IMR-90 (cell line): ENCODE measurements at regions not wholly inside any gene's neighbourhood (a gene's known extent, or its start where the extent isn't known, plus 50 kb on each side); places are given as distances from the start of the nearest gene placed in this dataset.

Experiments
- ATAC-seq: fragments of 200-7000 bp; cut with Tn5 transposase; 2 replicates; pipeline ENCODE4 v1.9.1; 2020; ENCODE audit warnings: low read depth, mild to moderate bottlenecking, moderate library complexity
- BruUV-seq: library from RNA; stranded (reverse); fragments of 400-500 nt; replicated peaks from 2 replicates; lab custom pipeline; 2021; lab: Mats Ljungman, UMichigan
- CTCF ChIA-PET: fragments of 300-600 bp; formaldehyde crosslinking; extraction: SDS; loops from one replicate; lab custom pipeline; 2021; ENCODE audit warnings: antibody characterized with exemption; lab: Yijun Ruan, JAX
- POLR2A ChIA-PET: fragments of 300-600 bp; sonication (Branson Sonifier 250); formaldehyde crosslinking; loops from one replicate; lab custom pipeline; 2022; ENCODE audit warnings: antibody characterized with exemption; ENCODE audit not compliant: unreplicated experiment; lab: Charles Lee
- DNase-seq: peaks from one replicate; pipeline ENCODE4 v3.0.0; 2013
- H2AFZ ChIP-seq: replicated peaks from 2 replicates; pipeline ENCODE3; 2013; ENCODE audit warnings: low read length, mild to moderate bottlenecking; ENCODE audit not compliant: poor library complexity
- H2AK5ac ChIP-seq: 2 replicates; pipeline ENCODE4 v1.6.1; 2013; ENCODE audit warnings: low read depth, low read length, inconsistent platforms
- H2AK9ac ChIP-seq: replicated peaks from 2 replicates; pipeline ENCODE3; 2013; ENCODE audit warnings: mild to moderate bottlenecking, low read depth, low read length, moderate library complexity; ENCODE audit not compliant: poor library complexity
- H2BK120ac ChIP-seq: 2 replicates; pipeline ENCODE4 v1.6.1; 2013; ENCODE audit warnings: low read depth, low read length, inconsistent platforms
- H2BK15ac ChIP-seq: 3 replicates; pipeline ENCODE4 v1.6.1; 2013; ENCODE audit warnings: low read depth, low read length, inconsistent platforms
- H2BK20ac ChIP-seq: 2 replicates; pipeline ENCODE4 v1.6.1; 2013; ENCODE audit warnings: low read depth, mild to moderate bottlenecking, inconsistent platforms, low read length, moderate library complexity
- H2BK5ac ChIP-seq: 2 replicates; pipeline ENCODE4 v1.6.1; 2013; ENCODE audit warnings: mild to moderate bottlenecking, low read depth, low read length, inconsistent platforms; ENCODE audit not compliant: poor library complexity, severe bottlenecking
- H3K14ac ChIP-seq: replicated peaks from 2 replicates; pipeline ENCODE4 v1.6.1; 2013; ENCODE audit warnings: low read depth, low read length, inconsistent platforms
- H3K18ac ChIP-seq: 2 replicates; pipeline ENCODE4 v1.6.1; 2013; ENCODE audit warnings: low read depth, low read length, control low read depth
- H3K23ac ChIP-seq: 2 replicates; pipeline ENCODE4 v1.6.1; 2013; ENCODE audit warnings: low read depth, low read length, inconsistent platforms
- H3K27ac ChIP-seq: 2 replicates; pipeline ENCODE4 v1.5.1; 2013; ENCODE audit warnings: mild to moderate bottlenecking, control low read depth, low read length; ENCODE audit not compliant: insufficient read depth
- H3K27me3 ChIP-seq: 2 replicates; pipeline ENCODE4 v1.6.1; 2013; ENCODE audit warnings: low read length; ENCODE audit not compliant: control insufficient read depth, insufficient read depth
- H3K36me3 ChIP-seq: 2 replicates; pipeline ENCODE4 v1.6.1; 2013; ENCODE audit warnings: low read length, mixed read lengths; ENCODE audit not compliant: control insufficient read depth, insufficient read depth
- H3K4ac ChIP-seq: 2 replicates; pipeline ENCODE4 v1.6.1; 2013; ENCODE audit warnings: low read depth, low read length, inconsistent platforms
- H3K4me1 ChIP-seq: 2 replicates; pipeline ENCODE4 v1.6.1; 2013; ENCODE audit warnings: low read length, mixed read lengths; ENCODE audit not compliant: control insufficient read depth, insufficient read depth
- H3K4me2 ChIP-seq: 2 replicates; pipeline ENCODE4 v1.6.1; 2013; ENCODE audit warnings: low read depth, mild to moderate bottlenecking, control low read depth, low read length, moderate library complexity
- H3K4me3 ChIP-seq: 2 replicates; pipeline ENCODE4 v1.5.1; 2013; ENCODE audit warnings: low read depth, mild to moderate bottlenecking, control low read depth, low read length, moderate library complexity; ENCODE audit not compliant: insufficient read depth
- H3K56ac ChIP-seq: 2 replicates; pipeline ENCODE4 v1.6.1; 2013; ENCODE audit warnings: low read length, inconsistent platforms; ENCODE audit not compliant: insufficient read depth; ENCODE audit errors: extremely low read depth
- H3K79me1 ChIP-seq, 2 experiments: 2 replicates each; pipeline ENCODE4 v1.6.1; 2013; ENCODE audit warnings: low read length in 2 of 2, inconsistent platforms in 1 of 2, low read depth in 1 of 2
- H3K9ac ChIP-seq: 2 replicates; pipeline ENCODE4 v1.6.1; 2013; ENCODE audit warnings: low read depth, low read length, control low read depth
- H3K9me1 ChIP-seq: 2 replicates; pipeline ENCODE4 v1.6.1; 2013; ENCODE audit warnings: low read length, inconsistent platforms; ENCODE audit not compliant: insufficient read depth
- H3K9me3 ChIP-seq: 2 replicates; pipeline ENCODE4 v1.6.1; 2013; ENCODE audit warnings: low read length; ENCODE audit not compliant: control insufficient read depth, insufficient read depth
- H4K20me1 ChIP-seq: 2 replicates; pipeline ENCODE4 v1.6.1; 2013; ENCODE audit warnings: low read length, inconsistent platforms; ENCODE audit not compliant: insufficient read depth
- H4K5ac ChIP-seq: 2 replicates; pipeline ENCODE4 v1.6.1; 2013; ENCODE audit warnings: mild to moderate bottlenecking, low read depth, low read length, control low read depth
- H4K8ac ChIP-seq, 2 experiments: 2 replicates each; pipeline ENCODE4 v1.6.1; 2013; ENCODE audit warnings: low read depth in 2 of 2, low read length in 2 of 2, control low read depth in 1 of 2, inconsistent platforms in 1 of 2
- H4K91ac ChIP-seq: 2 replicates; pipeline ENCODE4 v1.6.1; 2013; ENCODE audit warnings: low read depth, low read length, inconsistent platforms; ENCODE audit not compliant: insufficient read depth
- MXI1 ChIP-seq: IDR thresholded peaks from 2 replicates; pipeline ENCODE4 v1.6.1; 2012; ENCODE audit warnings: low read depth, mild to moderate bottlenecking, low read length, moderate library complexity, borderline replicate concordance
- NFE2L2 ChIP-seq: fragments of 150-350 bp; IDR thresholded peaks from 2 replicates; pipeline ENCODE4 v1.6.1; 2016; ENCODE audit warnings: low read depth, mild to moderate bottlenecking, low read length
- POLR2A ChIP-seq: IDR thresholded peaks from 2 replicates; pipeline ENCODE4 v1.6.1; 2012; ENCODE audit warnings: mild to moderate bottlenecking, low read depth, low read length
- RAD21 ChIP-seq: IDR thresholded peaks from 2 replicates; pipeline ENCODE4 v1.6.1; 2012; ENCODE audit warnings: low read length, improper control_type of control experiment
- WGBS, 2 experiments: methylation state at CpG; one replicate each; pipeline versions ENCODE4 v1.1.5 to v1.1.7; 2013; ENCODE audit warnings: missing lambda C conversion rate in 2 of 2; ENCODE audit not compliant: insufficient read length in 1 of 2; ENCODE audit errors: extremely low coverage in 2 of 2; 5-methylcytosine and 5-hydroxymethylcytosine counted together
- dilution Hi-C: fragments of 300-500 bp; cut with HindIII; formaldehyde crosslinking; loops from one replicate; pipeline ENCODE4 v1.14.3; 2018; ENCODE audit warnings: low sequenced_read_pairs; ENCODE audit not compliant: unreplicated experiment
- in situ Hi-C: fragments of 300-500 bp; cut with MboI; formaldehyde crosslinking; loops from 3 replicates; pipeline ENCODE4 v1.14.3; 2019; ENCODE audit warnings: low sequenced_read_pairs, inconsistent platforms, mixed read lengths
- intact Hi-C: fragments of 100-400 bp; cut with micrococcal nuclease; formaldehyde crosslinking; loops from 2 replicates; pipeline ENCODE4 v1.10.0; 2022
- TF ChIP-seq, protein P1 (sequence below): fragments of 150-350 bp; IDR thresholded peaks from 2 replicates; pipeline ENCODE4 v1.6.1; 2016; ENCODE audit warnings: low read depth, mild to moderate bottlenecking, low read length, moderate library complexity, borderline replicate concordance
- TF ChIP-seq, protein P2 (sequence below): fragments of 150-350 bp; IDR thresholded peaks from 2 replicates; pipeline ENCODE4 v1.6.1; 2017; ENCODE audit warnings: mild to moderate bottlenecking, antibody characterized with exemption, low read length, low read depth

DNA sequence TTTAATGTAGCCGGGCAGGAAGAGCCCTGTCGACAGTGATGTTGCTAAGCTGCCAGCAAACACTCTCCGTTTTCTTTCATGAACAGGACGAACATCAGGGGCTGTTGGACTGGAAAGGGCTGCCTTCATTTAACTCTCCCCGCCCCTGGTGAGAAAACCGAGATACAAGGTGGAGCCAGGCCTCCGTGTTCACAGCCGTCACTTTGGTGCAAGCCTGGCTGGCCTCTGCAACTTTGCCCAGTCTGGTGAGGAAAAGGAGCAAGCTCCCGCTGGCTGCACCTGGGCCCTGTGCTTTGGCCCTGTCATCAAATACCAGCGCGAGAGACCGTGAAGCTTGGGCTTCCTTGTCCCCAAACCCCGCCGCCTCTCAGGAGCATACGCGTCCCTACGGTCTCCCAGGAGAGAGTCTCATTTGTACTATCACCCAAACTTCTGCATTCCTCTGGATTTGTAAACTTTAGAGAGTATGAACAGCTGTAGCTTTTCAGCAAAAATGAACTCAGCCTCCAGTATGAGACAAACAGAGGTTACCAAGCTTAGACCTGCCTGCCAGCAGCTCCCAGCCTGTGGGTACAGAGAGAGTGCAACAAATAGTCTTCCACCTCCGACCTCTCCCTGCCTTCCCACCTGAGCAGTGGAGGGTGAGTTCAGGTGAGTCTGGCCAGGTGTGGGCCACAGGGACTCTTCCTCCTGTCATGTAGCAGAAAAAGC lies 445.3 kb upstream of the MGMT start (continued):
- TF ChIP-seq, protein P1, sequence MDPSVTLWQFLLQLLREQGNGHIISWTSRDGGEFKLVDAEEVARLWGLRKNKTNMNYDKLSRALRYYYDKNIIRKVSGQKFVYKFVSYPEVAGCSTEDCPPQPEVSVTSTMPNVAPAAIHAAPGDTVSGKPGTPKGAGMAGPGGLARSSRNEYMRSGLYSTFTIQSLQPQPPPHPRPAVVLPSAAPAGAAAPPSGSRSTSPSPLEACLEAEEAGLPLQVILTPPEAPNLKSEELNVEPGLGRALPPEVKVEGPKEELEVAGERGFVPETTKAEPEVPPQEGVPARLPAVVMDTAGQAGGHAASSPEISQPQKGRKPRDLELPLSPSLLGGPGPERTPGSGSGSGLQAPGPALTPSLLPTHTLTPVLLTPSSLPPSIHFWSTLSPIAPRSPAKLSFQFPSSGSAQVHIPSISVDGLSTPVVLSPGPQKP, result no peak

DNA sequence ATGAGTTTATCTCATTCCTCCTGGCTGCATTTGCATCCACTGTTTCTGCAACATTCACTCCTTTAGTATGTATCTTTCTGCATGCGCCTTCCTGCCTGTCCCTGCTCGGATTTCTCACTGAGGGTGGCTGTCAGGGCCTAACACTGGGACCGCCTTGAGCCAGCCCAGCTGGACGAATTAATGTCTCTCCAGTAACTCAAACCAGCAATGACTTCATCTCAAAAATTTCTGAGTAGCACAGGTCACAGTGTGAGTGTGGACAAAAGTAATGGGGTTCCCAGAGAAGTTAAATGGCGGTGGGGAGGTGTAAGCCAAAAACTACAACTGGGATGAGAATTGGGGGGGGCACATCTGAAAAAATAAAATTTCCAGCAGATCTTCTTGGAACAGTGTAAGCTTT lies 444.0 kb upstream of the MGMT start:
- Histone ChIP-seq H3K4me2 (no peak overlapping the region), H3K56ac (no peak overlapping the region), H3K14ac (no peak overlapping the region), H3K27ac (no peak overlapping the region; the same call in 1 of the 2 replicates), H2BK15ac (no peak overlapping the region), H3K27me3 (no peaks in the 10 kb centered on the region), H3K4ac (no peak overlapping the region), H2BK20ac (no peak overlapping the region), H4K20me1 (no peaks in the 10 kb centered on the region), H3K9me3 (no peaks in the 10 kb centered on the region), H2BK5ac (no peak overlapping the region), H2BK120ac (no peak overlapping the region), H2AFZ (no peak overlapping the region), H4K5ac (no peak overlapping the region), H3K23ac (no peak overlapping the region), H3K36me3 (no peaks in the 10 kb centered on the region), H2AK5ac (no peak overlapping the region), H3K9ac (no peak overlapping the region), H2AK9ac (no peak overlapping the region), H3K18ac (no peak overlapping the region), H4K91ac (no peak overlapping the region), H3K4me3 (no peak overlapping the region), H3K9me1 (no peaks in the 10 kb centered on the region), H4K8ac (no peak overlapping the region), H3K4me1 (peaks cover 5% of the 10 kb centered on the region; the same call in 1 of the 2 replicates), H3K79me1 (no peaks in the 10 kb centered on the region)
- in situ Hi-C loops, result no loop called here
- ATAC-seq, result peak; percentile 64
- ChIA-PET CTCF (no interaction called here), POLR2A (no interaction called here)
- intact Hi-C loops, result loop anchor here (10.0 kb wide), 1 partner anchor 862 kb away; no protein-coding TSS in a partner anchor
- DNase-seq, result peak; percentile 15
- no TSS peak for BruUV-seq
- TF ChIP-seq POLR2A (no peak), MXI1 (no peak), RAD21 (no peak), NFE2L2 (no peak)
- TF ChIP-seq, protein P1, result no peak
- TF ChIP-seq, protein P2, sequence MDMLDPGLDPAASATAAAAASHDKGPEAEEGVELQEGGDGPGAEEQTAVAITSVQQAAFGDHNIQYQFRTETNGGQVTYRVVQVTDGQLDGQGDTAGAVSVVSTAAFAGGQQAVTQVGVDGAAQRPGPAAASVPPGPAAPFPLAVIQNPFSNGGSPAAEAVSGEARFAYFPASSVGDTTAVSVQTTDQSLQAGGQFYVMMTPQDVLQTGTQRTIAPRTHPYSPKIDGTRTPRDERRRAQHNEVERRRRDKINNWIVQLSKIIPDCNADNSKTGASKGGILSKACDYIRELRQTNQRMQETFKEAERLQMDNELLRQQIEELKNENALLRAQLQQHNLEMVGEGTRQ, result no peak
- dilution Hi-C loops, result no loop called here
- WGBS, 2 experiments, result 60% methylated on average over 1 of the region's 5 CpGs; no CpG with 5 or more reads in 1 of the 2 experiments
